ENCODE measurements at regions not wholly inside any gene's neighbourhood (a gene's known extent, or its start where the extent isn't known, plus 50 kb on each side); places are given as distances from the start of the nearest gene placed in this dataset.

- no peaks in the 10 kb centered on the region for H3K36me3 ChIP-seq (ENCODE audit: control insufficient read depth in 2 of 4, insufficient read depth in 4 of 4, low read length in 3 of 4)
- H3K79me1 ChIP-seq (ENCODE audit: low read depth, low read length): no peaks in the 10 kb centered on the region; the same call in 1 of the 2 replicates
- no peak overlapping the region for H3K4me2 ChIP-seq (ENCODE audit: insufficient read depth in 1 of 2, low read depth in 2 of 2, low read length in 2 of 2)
- H3K4ac ChIP-seq (replicated peaks; ENCODE audit: insufficient read length, low read depth, low read length): no peak overlapping the region
- H3K14ac ChIP-seq (ENCODE audit: insufficient read length): no peak overlapping the region
- TF ChIP-seq JUND (IDR thresholded peaks at IDR 0.05; ENCODE audit: low read length) (no peak), USF2 (IDR thresholded peaks at IDR 0.05; ENCODE audit: low read length) (no peak), EGR1 (IDR thresholded peaks at IDR 0.05; ENCODE audit: borderline replicate concordance, low read depth, low read length) (no peak)
- DNase-seq (ENCODE audit: low read depth in 1 of 2, low spot score in 2 of 2) (no peak), FAIRE-seq (no peak)
- no peak overlapping the region for H2AK5ac ChIP-seq (ENCODE audit: low read depth, low read length)
- WGBS, 2 experiments (ENCODE audit: extremely low coverage in 1 of 2, insufficient coverage in 1 of 2, insufficient read length in 1 of 2, insufficient replicate concordance in 2 of 2, low coverage in 1 of 2, low lambda C conversion rate in 2 of 2, missing lambda C conversion rate in 1 of 2): 97% methylated on average over 7 of the region's 7 CpGs; no CpG with 5 or more reads in 1 of the 2 experiments
- CTCF ChIA-PET (ENCODE audit: partially characterized antibody): no interaction called here
- H2AFZ ChIP-seq (ENCODE audit: low read length): peak overlapping the region; percentile 94; the same call in 1 of the 2 replicates
- no peaks in the 10 kb centered on the region for H3K9me3 ChIP-seq (ENCODE audit: insufficient read depth in 2 of 2, low read depth in 1 of 2, low read length in 1 of 2)
- no peaks in the 10 kb centered on the region for H3K4me1 ChIP-seq (replicated peaks in 1 of 4; ENCODE audit: control insufficient read depth in 3 of 4, insufficient read depth in 4 of 4, low read length in 3 of 4)
- no peaks in the 10 kb centered on the region for H4K20me1 ChIP-seq (replicated peaks in 1 of 2; ENCODE audit: control insufficient read depth in 1 of 2, insufficient read depth in 2 of 2, low read length in 2 of 2)
- H3K23me2 ChIP-seq (ENCODE audit: low read depth, low read length): no peaks in the 10 kb centered on the region
- no peak overlapping the region for H3K27ac ChIP-seq (ENCODE audit: low read depth, low read length)
- 0 out of 2 replicates have a peak overlapping the region, but pooled peaks have one; percentile 8 for H2BK5ac ChIP-seq (ENCODE audit: low read depth, low read length)
- no peak overlapping the region for H2BK20ac ChIP-seq (ENCODE audit: low read length)
- H3K27me3 ChIP-seq (replicated peaks in 1 of 4; ENCODE audit: control insufficient read depth in 3 of 4, extremely low read depth in 1 of 4, insufficient read depth in 3 of 4, low read length in 3 of 4): no peaks in the 10 kb centered on the region; a peak in 1 of 7 replicates
- no peak overlapping the region for H4K91ac ChIP-seq (replicated peaks; ENCODE audit: insufficient read length, low read length)
- H2BK12ac ChIP-seq (ENCODE audit: low read depth, low read length): peak overlapping the region; percentile 4; the same call in 1 of the 2 replicates
- no peak overlapping the region for H3K56ac ChIP-seq (replicated peaks; ENCODE audit: insufficient read length, low read depth, low read length)
- H3K79me2 ChIP-seq (ENCODE audit: control insufficient read depth in 1 of 2, insufficient read depth in 2 of 2, low read length in 2 of 2): no peaks in the 10 kb centered on the region
- H3K18ac ChIP-seq (ENCODE audit: extremely low read depth, low read length): no peak overlapping the region
- no peak overlapping the region for H4K5ac ChIP-seq (ENCODE audit: insufficient read length, low read depth, low read length)
- no peak overlapping the region for H3K9ac ChIP-seq (replicated peaks in 1 of 4; ENCODE audit: extremely low read depth in 1 of 4, low read depth in 3 of 4, low read length in 3 of 4)
- POLR2A ChIA-PET (ENCODE audit: partially characterized antibody): no interaction called here
- no peak overlapping the region for H2BK15ac ChIP-seq (ENCODE audit: low read length)
- H2BK120ac ChIP-seq (replicated peaks; ENCODE audit: low read depth, low read length): no peak overlapping the region
- no peak overlapping the region for H3K4me3 ChIP-seq (ENCODE audit: extremely low read depth in 1 of 4, insufficient read depth in 2 of 4, low read depth in 3 of 4, low read length in 4 of 4)
- H4K8ac ChIP-seq (ENCODE audit: extremely low read depth, insufficient read depth, low read length): no peak overlapping the region
- no peak overlapping the region for H3K23ac ChIP-seq (ENCODE audit: insufficient read length)
These were observed 56.3 kb upstream of the GALNT2 start for GRCh38 chr1:230010603-230011332.
